ENCODE measurements at regions not wholly inside any gene's neighbourhood (a gene's known extent, or its start where the extent isn't known, plus 50 kb on each side); places are given as distances from the start of the nearest gene placed in this dataset.
A peak's percentile ranks its signal among the peaks of the same experiment; 100 is the strongest.

GRCh38 chr2:176601066-176601465, 331.8 kb downstream of the MTX2 start:
- ChIA-PET POLR2A (ENCODE audit: low non-redundant PET) (no interaction called here), CTCF (no interaction called here)
- intact Hi-C loops (cut with micrococcal nuclease; ENCODE audit: unreplicated experiment) = no loop called here
- Histone ChIP-seq H3K4me1 (ENCODE audit: insufficient read depth, low read length, poor library complexity, severe bottlenecking) (peaks cover 5% of the 10 kb centered on the region), H3K9me3 (ENCODE audit: low read depth, low read length, poor library complexity, severe bottlenecking) (no peaks in the 10 kb centered on the region), H3K27ac (ENCODE audit: low read depth, low read length, poor library complexity, severe bottlenecking) (no peak overlapping the region), H3K36me3 (ENCODE audit: insufficient read depth, low read length, poor library complexity, severe bottlenecking) (no peaks in the 10 kb centered on the region), H3K27me3 (replicated peaks; ENCODE audit: insufficient read depth, low read depth, low read length, poor library complexity) (no peaks in the 10 kb centered on the region), H3K4me3 (ENCODE audit: low read depth, low read length, poor library complexity, severe bottlenecking) (no peak overlapping the region)
- no TSS peak for BruUV-seq (replicated peaks)
- peak; percentile 31 for DNase-seq (ENCODE audit: low spot score)
- TF ChIP-seq CTCF (conservative IDR thresholded peaks at IDR 0.05; ENCODE audit: low read depth, low read length) (no peak), EZH2 (IDR thresholded peaks at IDR 0.05; ENCODE audit: borderline replicate concordance, low read depth, low read length, poor library complexity, severe bottlenecking) (no peak)

- Histone ChIP-seq H3K27ac (ENCODE audit: low read depth, low read length, poor library complexity, severe bottlenecking) (no peak overlapping the region), H3K4me1 (ENCODE audit: insufficient read depth, low read length, poor library complexity, severe bottlenecking) (peaks cover 28% of the 10 kb centered on the region), H3K4me3 (ENCODE audit: low read depth, low read length, poor library complexity, severe bottlenecking) (no peak overlapping the region), H3K9me3 (ENCODE audit: low read depth, low read length, poor library complexity, severe bottlenecking) (no peaks in the 10 kb centered on the region), H3K36me3 (ENCODE audit: insufficient read depth, low read length, poor library complexity, severe bottlenecking) (no peaks in the 10 kb centered on the region), H3K27me3 (replicated peaks; ENCODE audit: insufficient read depth, low read depth, low read length, poor library complexity) (no peaks in the 10 kb centered on the region)
- BruUV-seq (replicated peaks) = no TSS peak
- TF ChIP-seq CTCF (conservative IDR thresholded peaks at IDR 0.05; ENCODE audit: low read depth, low read length) (no peak), EZH2 (IDR thresholded peaks at IDR 0.05; ENCODE audit: borderline replicate concordance, low read depth, low read length, poor library complexity, severe bottlenecking) (no peak)
- intact Hi-C loops (cut with micrococcal nuclease; ENCODE audit: unreplicated experiment) = no loop called here
- POLR2A ChIA-PET (ENCODE audit: low non-redundant PET) = no interaction called here
- CTCF ChIA-PET = no interaction called here
- DNase-seq (ENCODE audit: low spot score) = no peak
These were observed 342.8 kb downstream of the MTX2 start for GRCh38 chr2:176612036-176612435.

- no peak overlapping the region for H3K4me3 ChIP-seq (ENCODE audit: low read depth, low read length, poor library complexity, severe bottlenecking)
- ChIA-PET POLR2A (ENCODE audit: low non-redundant PET) (interaction anchor here (0.6 kb wide), 1 partner anchor 64 kb away, joined by 4 read pairs; no protein-coding TSS in a partner anchor), CTCF (interaction anchor here (1.5 kb wide), 1 partner anchor 59 kb away, joined by 6 read pairs; no protein-coding TSS in a partner anchor)
- no peaks in the 10 kb centered on the region for H3K9me3 ChIP-seq (ENCODE audit: low read depth, low read length, poor library complexity, severe bottlenecking)
- DNase-seq (ENCODE audit: low spot score) = peak; percentile 40
- TF ChIP-seq EZH2 (IDR thresholded peaks at IDR 0.05; ENCODE audit: borderline replicate concordance, low read depth, low read length, poor library complexity, severe bottlenecking) (no peak), CTCF (conservative IDR thresholded peaks at IDR 0.05; ENCODE audit: low read depth, low read length) (no peak)
- no TSS peak for BruUV-seq (replicated peaks)
- no peaks in the 10 kb centered on the region for H3K36me3 ChIP-seq (ENCODE audit: insufficient read depth, low read length, poor library complexity, severe bottlenecking)
- peak overlapping the region; percentile 39 for H3K27ac ChIP-seq (ENCODE audit: low read depth, low read length, poor library complexity, severe bottlenecking)
- no peaks in the 10 kb centered on the region for H3K27me3 ChIP-seq (replicated peaks; ENCODE audit: insufficient read depth, low read depth, low read length, poor library complexity)
- intact Hi-C loops (cut with micrococcal nuclease; ENCODE audit: unreplicated experiment) = loop anchor here (1.0 kb wide), 1 partner anchor 7 kb away; no protein-coding TSS in a partner anchor
- peaks cover 28% of the 10 kb centered on the region for H3K4me1 ChIP-seq (ENCODE audit: insufficient read depth, low read length, poor library complexity, severe bottlenecking)
These were observed 343.5 kb downstream of the MTX2 start for GRCh38 chr2:176612736-176613135.
